Stimulated activated CD4-positive, alpha-beta T cell treated with anti-CD3 and anti-CD28 coated beads, Interleukin-12 subunit alpha, Interleukin-12 subunit beta, amount 100 ng/mL, for 48 hours (primary cell): ENCODE measurements at regions not wholly inside any gene's neighbourhood (a gene's known extent, or its start where the extent isn't known, plus 50 kb on each side); places are given as distances from the start of the nearest gene placed in this dataset.
"Not testable (repeated sequence)": the region's sequence is repeated elsewhere in the genome, so short reads cannot be mapped to it uniquely, and the experiment has no call there.

Source experiments
- DNase-seq, 3 donors: peaks; one replicate each; pipeline ENCODE4 v3.0.0-alpha.2; 2020; ENCODE audit warnings: low read depth in 2 of 3, low spot score in 1 of 3

GRCh38 chr5:164475339-164475977 is 970.0 kb downstream of the MAT2B start:
- DNase-seq: no peak

- DNase-seq: no peak
Observed at GRCh38 chr5:164481270-164481669, 975.9 kb downstream of the MAT2B start.

- DNase-seq: no peak
Observed at GRCh38 chr5:164482351-164482750, 976.9 kb downstream of the MAT2B start.

- DNase-seq: no peak
Observed at GRCh38 chr5:164484948-164485347, 979.5 kb downstream of the MAT2B start.

GRCh38 chr5:164487939-164488338 is 982.5 kb downstream of the MAT2B start:
- DNase-seq: no peak

GRCh38 chr5:164497311-164498064 is 992.1 kb downstream of the MAT2B start:
- DNase-seq: no peak

- DNase-seq: no peak
Observed at GRCh38 chr5:164498438-164498837, 993.0 kb downstream of the MAT2B start.

GRCh38 chr5:164500856-164501255 is 995.4 kb downstream of the MAT2B start:
- DNase-seq: no peak

- no peak for DNase-seq
Observed at GRCh38 chr5:164501344-164501743, 995.9 kb downstream of the MAT2B start.

- DNase-seq: peak in 1 of 3 donors; percentile 34
Observed at GRCh38 chr5:164504141-164504772, 998.8 kb downstream of the MAT2B start.

- DNase-seq: no peak
Observed at GRCh38 chr5:164505791-164506190, 1000.4 kb downstream of the MAT2B start.

- no peak for DNase-seq
Observed at GRCh38 chr5:164518067-164518740, 1012.8 kb downstream of the MAT2B start.

GRCh38 chr5:164518741-164519080 is 1013.3 kb downstream of the MAT2B start:
- no peak for DNase-seq

GRCh38 chr5:164532235-164532900 is 1026.9 kb downstream of the MAT2B start:
- no peak for DNase-seq

GRCh38 chr5:164533426-164533825 is 1028.0 kb downstream of the MAT2B start:
- not testable (repeated sequence) for DNase-seq

GRCh38 chr5:164540174-164540573 is 1034.8 kb downstream of the MAT2B start:
- no peak for DNase-seq

GRCh38 chr5:164545507-164545906 is 1040.1 kb downstream of the MAT2B start:
- DNase-seq: no peak

GRCh38 chr5:164553851-164554250 is 1048.4 kb downstream of the MAT2B start:
- no peak for DNase-seq

GRCh38 chr5:164555809-164556208 is 1050.4 kb downstream of the MAT2B start:
- DNase-seq: no peak

GRCh38 chr5:164560216-164560615 is 1054.8 kb downstream of the MAT2B start:
- no peak for DNase-seq
